GM12874 (cell line): ENCODE measurements at regions not wholly inside any gene's neighbourhood (a gene's known extent, or its start where the extent isn't known, plus 50 kb on each side); places are given as distances from the start of the nearest gene placed in this dataset.

Experiments
- CTCF ChIP-seq: IDR thresholded peaks from 2 replicates; pipeline ENCODE4 v1.5.1; 2011; ENCODE audit warnings: low read depth, mild to moderate bottlenecking, control low read depth, low read length, moderate library complexity; ENCODE audit not compliant: insufficient read depth

DNA sequence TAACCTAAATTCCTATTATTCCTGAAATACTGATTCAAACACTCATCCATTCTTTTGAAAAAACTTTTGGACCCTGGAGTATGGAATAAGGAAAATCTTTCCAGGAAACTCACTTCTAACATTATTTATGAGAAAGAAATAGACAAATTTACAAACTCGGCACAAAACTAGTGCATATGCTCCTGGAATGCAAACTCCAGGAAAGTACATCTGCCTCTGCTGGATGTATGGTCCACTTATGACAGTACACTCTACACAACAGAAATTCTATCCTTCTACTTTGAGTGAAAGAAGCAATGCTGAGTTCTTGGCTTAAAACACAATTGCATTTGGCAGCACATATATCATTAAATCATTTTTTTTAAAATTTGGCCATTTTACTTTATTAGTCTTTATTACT, 700.5 kb upstream of the STXBP6 start:
- TF ChIP-seq CTCF: no peak
